ENCODE measurements at regions not wholly inside any gene's neighbourhood (a gene's known extent, or its start where the extent isn't known, plus 50 kb on each side); places are given as distances from the start of the nearest gene placed in this dataset.

DNA sequence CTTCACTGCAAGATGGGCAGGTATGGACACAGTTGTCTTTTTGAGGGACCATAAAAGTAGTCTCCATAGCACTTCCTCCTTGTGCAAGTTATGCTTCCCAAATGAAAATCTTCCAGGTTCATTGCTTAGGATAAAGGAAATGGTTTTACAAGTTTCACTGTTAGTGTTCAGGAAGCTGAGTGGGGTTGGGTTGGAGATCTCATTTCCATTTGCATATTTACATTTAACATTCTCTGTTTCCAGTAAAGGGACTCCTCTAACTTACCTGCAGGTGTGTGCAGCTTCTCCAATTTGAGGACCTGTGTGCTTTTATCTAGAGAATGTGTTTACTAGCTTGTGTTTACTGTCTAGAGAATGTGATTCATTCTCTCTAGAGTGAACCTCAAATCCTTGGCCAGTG is 141.3 kb upstream of the POU2AF2 start (continued):
- TF ChIP-seq ZNF658 (tag by site-specific recombination; IDR thresholded peaks at IDR 0.05) (no peak), ZNF514 (tag by site-specific recombination; IDR thresholded peaks at IDR 0.05) (no peak), ZBTB17 (tag by site-specific recombination; IDR thresholded peaks at IDR 0.05) (no peak), ZNF701 (tag by site-specific recombination; IDR thresholded peaks at IDR 0.05) (no peak), ZNF837 (tag by site-specific recombination; IDR thresholded peaks at IDR 0.05) (no peak)
- TF ChIP-seq, protein P1, sequence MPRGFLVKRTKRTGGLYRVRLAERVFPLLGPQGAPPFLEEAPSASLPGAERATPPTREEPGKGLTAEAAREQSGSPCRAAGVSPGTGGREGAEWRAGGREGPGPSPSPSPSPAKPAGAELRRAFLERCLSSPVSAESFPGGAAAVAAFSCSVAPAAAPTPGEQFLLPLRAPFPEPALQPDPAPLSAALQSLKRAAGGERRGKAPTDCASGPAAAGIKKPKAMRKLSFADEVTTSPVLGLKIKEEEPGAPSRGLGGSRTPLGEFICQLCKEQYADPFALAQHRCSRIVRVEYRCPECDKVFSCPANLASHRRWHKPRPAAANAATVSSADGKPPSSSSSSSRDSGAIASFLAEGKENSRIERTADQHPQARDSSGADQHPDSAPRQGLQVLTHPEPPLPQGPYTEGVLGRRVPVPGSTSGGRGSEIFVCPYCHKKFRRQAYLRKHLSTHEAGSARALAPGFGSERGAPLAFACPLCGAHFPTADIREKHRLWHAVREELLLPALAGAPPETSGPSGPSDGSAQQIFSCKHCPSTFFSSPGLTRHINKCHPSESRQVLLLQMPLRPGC (tag by site-specific recombination; IDR thresholded peaks at IDR 0.05) = no peak
- TF ChIP-seq, protein P2, sequence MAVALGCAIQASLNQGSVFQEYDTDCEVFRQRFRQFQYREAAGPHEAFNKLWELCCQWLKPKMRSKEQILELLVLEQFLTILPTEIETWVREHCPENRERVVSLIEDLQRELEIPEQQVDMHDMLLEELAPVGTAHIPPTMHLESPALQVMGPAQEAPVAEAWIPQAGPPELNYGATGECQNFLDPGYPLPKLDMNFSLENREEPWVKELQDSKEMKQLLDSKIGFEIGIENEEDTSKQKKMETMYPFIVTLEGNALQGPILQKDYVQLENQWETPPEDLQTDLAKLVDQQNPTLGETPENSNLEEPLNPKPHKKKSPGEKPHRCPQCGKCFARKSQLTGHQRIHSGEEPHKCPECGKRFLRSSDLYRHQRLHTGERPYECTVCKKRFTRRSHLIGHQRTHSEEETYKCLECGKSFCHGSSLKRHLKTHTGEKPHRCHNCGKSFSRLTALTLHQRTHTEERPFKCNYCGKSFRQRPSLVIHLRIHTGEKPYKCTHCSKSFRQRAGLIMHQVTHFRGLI (tag by site-specific recombination; IDR thresholded peaks at IDR 0.05) = no peak

DNA sequence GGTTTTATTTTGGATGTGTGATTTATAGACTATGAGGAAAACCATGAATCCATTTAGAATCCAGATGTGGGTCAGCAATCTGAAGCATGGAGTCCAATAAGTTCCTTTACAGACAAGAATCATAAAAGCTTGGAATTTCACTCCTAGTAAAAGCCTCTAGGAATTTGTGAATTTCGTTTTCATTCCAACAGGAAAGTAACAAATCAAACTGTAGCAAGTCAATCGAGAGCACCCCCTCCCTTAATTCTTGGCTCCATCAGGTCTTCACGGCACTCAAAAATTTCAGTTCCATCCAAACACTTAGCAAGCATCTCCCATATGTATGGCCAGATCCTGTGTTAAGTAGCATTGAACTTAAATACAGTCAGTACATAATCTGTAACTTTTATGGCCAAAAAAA is 143.6 kb upstream of the POU2AF2 start:
- no peak overlapping the region for H3K27ac ChIP-seq (ENCODE audit: extremely low read depth, low read depth, low read length)
- ChIA-PET CTCF (interaction anchor here (0.6 to 0.7 kb wide), 2 partner anchors 92 to 139 kb away, joined by 3 read pairs; no protein-coding TSS in a partner anchor), POLR2A (no interaction called here)

DNA sequence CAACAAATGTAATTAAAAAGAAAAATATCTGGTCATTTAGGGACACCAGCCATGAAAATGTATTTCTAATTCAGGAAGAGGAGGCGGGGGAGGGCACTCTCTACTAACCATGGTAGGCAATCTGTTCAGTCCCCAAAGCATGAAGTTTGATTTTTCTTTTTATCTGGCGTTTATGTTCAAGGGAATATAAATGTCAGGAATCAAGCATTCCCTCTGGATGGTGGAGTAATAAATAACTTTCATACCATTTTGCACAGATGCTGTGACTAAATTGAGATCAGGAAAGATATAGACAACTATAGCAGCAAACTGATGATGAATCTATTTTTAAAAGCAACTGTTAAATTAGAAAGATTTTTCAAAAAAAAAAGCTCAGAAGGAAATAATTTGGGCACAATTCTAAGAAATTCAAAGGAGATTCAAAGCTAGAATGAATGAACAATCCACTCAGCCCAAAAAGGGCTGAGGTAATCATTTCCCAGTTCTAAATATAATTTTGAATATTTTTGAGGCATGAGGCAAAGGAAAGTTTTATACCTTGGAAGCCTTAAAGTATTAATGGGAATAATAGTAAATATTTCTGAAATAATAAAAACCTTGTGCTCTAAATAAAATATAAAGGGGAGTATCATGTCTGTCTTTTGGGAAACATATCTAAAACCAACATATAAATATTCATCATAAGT is 146.4 kb upstream of the POU2AF2 start:
- H3K27ac ChIP-seq (ENCODE audit: extremely low read depth, low read depth, low read length) = no peak overlapping the region
- POLR2A ChIA-PET = no interaction called here
- no peaks in the 10 kb centered on the region for H3K36me3 ChIP-seq (ENCODE audit: control insufficient read depth in 2 of 2, insufficient read depth in 1 of 2, low read length in 2 of 2)
- no peaks in the 10 kb centered on the region for H3K9me3 ChIP-seq (ENCODE audit: control insufficient read depth, insufficient read depth, low read depth, low read length)
- H3K4me1 ChIP-seq (ENCODE audit: control insufficient read depth, insufficient read depth, low read length) = no peaks in the 10 kb centered on the region
- no peak overlapping the region for H3K4me3 ChIP-seq (ENCODE audit: low read depth, low read length)
- CTCF ChIA-PET = no interaction called here
- no peak for TF ChIP-seq ZNF558 (tag by site-specific recombination; IDR thresholded peaks at IDR 0.05)
- TF ChIP-seq GFI1B (tag by site-specific recombination; IDR thresholded peaks at IDR 0.05) = no peak
- TF ChIP-seq, protein P1 (tag by site-specific recombination; IDR thresholded peaks at IDR 0.05) = no peak
- TF ChIP-seq ZNF391 (tag by site-specific recombination; IDR thresholded peaks at IDR 0.05; ENCODE audit: borderline replicate concordance, low read depth) = no peak
- TF ChIP-seq KLF1 (tag by site-specific recombination; IDR thresholded peaks at IDR 0.05) = no peak
- TF ChIP-seq, protein P3, sequence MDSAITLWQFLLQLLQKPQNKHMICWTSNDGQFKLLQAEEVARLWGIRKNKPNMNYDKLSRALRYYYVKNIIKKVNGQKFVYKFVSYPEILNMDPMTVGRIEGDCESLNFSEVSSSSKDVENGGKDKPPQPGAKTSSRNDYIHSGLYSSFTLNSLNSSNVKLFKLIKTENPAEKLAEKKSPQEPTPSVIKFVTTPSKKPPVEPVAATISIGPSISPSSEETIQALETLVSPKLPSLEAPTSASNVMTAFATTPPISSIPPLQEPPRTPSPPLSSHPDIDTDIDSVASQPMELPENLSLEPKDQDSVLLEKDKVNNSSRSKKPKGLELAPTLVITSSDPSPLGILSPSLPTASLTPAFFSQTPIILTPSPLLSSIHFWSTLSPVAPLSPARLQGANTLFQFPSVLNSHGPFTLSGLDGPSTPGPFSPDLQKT (IDR thresholded peaks at IDR 0.05; ENCODE audit: borderline replicate concordance, low read depth, low read length) = no peak
- TF ChIP-seq, protein P4, sequence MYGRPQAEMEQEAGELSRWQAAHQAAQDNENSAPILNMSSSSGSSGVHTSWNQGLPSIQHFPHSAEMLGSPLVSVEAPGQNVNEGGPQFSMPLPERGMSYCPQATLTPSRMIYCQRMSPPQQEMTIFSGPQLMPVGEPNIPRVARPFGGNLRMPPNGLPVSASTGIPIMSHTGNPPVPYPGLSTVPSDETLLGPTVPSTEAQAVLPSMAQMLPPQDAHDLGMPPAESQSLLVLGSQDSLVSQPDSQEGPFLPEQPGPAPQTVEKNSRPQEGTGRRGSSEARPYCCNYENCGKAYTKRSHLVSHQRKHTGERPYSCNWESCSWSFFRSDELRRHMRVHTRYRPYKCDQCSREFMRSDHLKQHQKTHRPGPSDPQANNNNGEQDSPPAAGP (tag by site-specific recombination; IDR thresholded peaks at IDR 0.05) = no peak
- TF ChIP-seq, protein P2 (tag by site-specific recombination; IDR thresholded peaks at IDR 0.05) = no peak
- no peak for TF ChIP-seq ZNF23 (tag by site-specific recombination; IDR thresholded peaks at IDR 0.05; ENCODE audit: borderline replicate concordance)
- TF ChIP-seq ZNF133 (tag by site-specific recombination; IDR thresholded peaks at IDR 0.05) = no peak
- TF ChIP-seq KLF9 (tag by site-specific recombination; IDR thresholded peaks at IDR 0.05; ENCODE audit: low read depth) = no peak

More for the DNA sequence above, 143.6 kb upstream of the POU2AF2 start:
- Histone ChIP-seq H3K4me1 (ENCODE audit: control insufficient read depth, insufficient read depth, low read length) (no peaks in the 10 kb centered on the region), H3K9me3 (ENCODE audit: control insufficient read depth, insufficient read depth, low read depth, low read length) (no peaks in the 10 kb centered on the region), H3K4me3 (ENCODE audit: low read depth, low read length) (no peak overlapping the region), H3K36me3 (ENCODE audit: control insufficient read depth in 2 of 2, insufficient read depth in 1 of 2, low read length in 2 of 2) (no peaks in the 10 kb centered on the region)
- TF ChIP-seq, protein P5, sequence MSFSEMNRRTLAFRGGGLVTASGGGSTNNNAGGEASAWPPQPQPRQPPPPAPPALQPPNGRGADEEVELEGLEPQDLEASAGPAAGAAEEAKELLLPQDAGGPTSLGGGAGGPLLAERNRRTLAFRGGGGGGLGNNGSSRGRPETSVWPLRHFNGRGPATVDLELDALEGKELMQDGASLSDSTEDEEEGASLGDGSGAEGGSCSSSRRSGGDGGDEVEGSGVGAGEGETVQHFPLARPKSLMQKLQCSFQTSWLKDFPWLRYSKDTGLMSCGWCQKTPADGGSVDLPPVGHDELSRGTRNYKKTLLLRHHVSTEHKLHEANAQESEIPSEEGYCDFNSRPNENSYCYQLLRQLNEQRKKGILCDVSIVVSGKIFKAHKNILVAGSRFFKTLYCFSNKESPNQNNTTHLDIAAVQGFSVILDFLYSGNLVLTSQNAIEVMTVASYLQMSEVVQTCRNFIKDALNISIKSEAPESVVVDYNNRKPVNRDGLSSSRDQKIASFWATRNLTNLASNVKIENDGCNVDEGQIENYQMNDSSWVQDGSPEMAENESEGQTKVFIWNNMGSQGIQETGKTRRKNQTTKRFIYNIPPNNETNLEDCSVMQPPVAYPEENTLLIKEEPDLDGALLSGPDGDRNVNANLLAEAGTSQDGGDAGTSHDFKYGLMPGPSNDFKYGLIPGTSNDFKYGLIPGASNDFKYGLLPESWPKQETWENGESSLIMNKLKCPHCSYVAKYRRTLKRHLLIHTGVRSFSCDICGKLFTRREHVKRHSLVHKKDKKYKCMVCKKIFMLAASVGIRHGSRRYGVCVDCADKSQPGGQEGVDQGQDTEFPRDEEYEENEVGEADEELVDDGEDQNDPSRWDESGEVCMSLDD (tag by site-specific recombination; IDR thresholded peaks at IDR 0.05) = no peak
- TF ChIP-seq KLF8 (tag by site-specific recombination; IDR thresholded peaks at IDR 0.05) = no peak
